K562 (cell line): ENCODE measurements at regions not wholly inside any gene's neighbourhood (a gene's known extent, or its start where the extent isn't known, plus 50 kb on each side); places are given as distances from the start of the nearest gene placed in this dataset.
A peak's percentile ranks its signal among the peaks of the same experiment; 100 is the strongest.

ENCODE experiments used
- ATAC-seq: fragments of 200-7000 bp; cut with Tn5 transposase; 3 replicates; pipeline ENCODE4 v1.9.1; 2020; ENCODE audit warnings: moderate library complexity
- BruUV-seq: library from RNA; stranded (reverse); fragments of 400-500 nt; replicated peaks from 2 replicates; lab custom pipeline; 2021; lab: Mats Ljungman, UMichigan
- CTCF ChIA-PET: fragments of 300-600 bp; formaldehyde crosslinking; extraction: SDS; loops from one replicate; lab custom pipeline; 2021; ENCODE audit warnings: low intra/inter-chr PET ratio; lab: Yijun Ruan, JAX
- POLR2A ChIA-PET: fragments of 300-600, 350-650 bp; sonication (Branson Sonifier 250); formaldehyde crosslinking; extraction: SDS; loops from one replicate; lab custom pipeline; 2021; ENCODE audit warnings: antibody characterized with exemption, inconsistent platforms; lab: Yijun Ruan, JAX
- DNase-seq, 4 experiments: peaks; one replicate each; pipeline versions ENCODE4 v3.0.0 to v3.0.0-alpha.2; 2011 to 2018; ENCODE audit warnings: low spot score in 3 of 4, mixed read lengths in 3 of 4; ENCODE audit errors: extremely low read depth in 1 of 4
- FAIRE-seq: peaks from 2 replicates; lab custom pipeline; 2011; peaks lifted over from hg19 to GRCh38; lab: Jason Lieb, UNC
- H2AFZ ChIP-seq: 2 replicates; pipeline ENCODE4 v1.6.0; 2011; ENCODE audit warnings: low read depth, low read length, control low read depth, inconsistent platforms
- H3K27ac ChIP-seq: fragments of 200-600 bp; 3 replicates; pipeline ENCODE4 v1.8.0; 2011; ENCODE audit warnings: low read depth, mild to moderate bottlenecking, control low read depth, inconsistent platforms, low read length, moderate library complexity, mixed read lengths; ENCODE audit errors: extremely low read depth
- H3K27me3 ChIP-seq, 2 experiments: fragments of 300-600 bp in 1 of 2; 2 replicates in 1 of 2; 3 replicates in 1 of 2; pipeline versions ENCODE4 v1.6.0 to v1.8.0; 2011; ENCODE audit warnings: inconsistent platforms in 2 of 2, low read length in 2 of 2, mild to moderate bottlenecking in 1 of 2, mixed read lengths in 1 of 2, moderate library complexity in 1 of 2; ENCODE audit not compliant: control insufficient read depth in 2 of 2, insufficient read depth in 2 of 2
- H3K36me3 ChIP-seq: fragments of 300-600 bp; 3 replicates; pipeline ENCODE4 v1.8.0; 2011; ENCODE audit warnings: mild to moderate bottlenecking, low read length, inconsistent platforms; ENCODE audit not compliant: control insufficient read depth, insufficient read depth
- H3K4me1 ChIP-seq, 2 experiments: fragments of 200-600 bp in 1 of 2; replicated peaks in 1 of 2; 2 replicates in 1 of 2; 3 replicates in 1 of 2; pipeline versions ENCODE4 v1.5.1 to v1.8.0; 2011; ENCODE audit warnings: inconsistent platforms in 2 of 2, low read length in 2 of 2, mild to moderate bottlenecking in 1 of 2, mixed read lengths in 1 of 2, moderate library complexity in 1 of 2; ENCODE audit not compliant: control insufficient read depth in 2 of 2, insufficient read depth in 2 of 2
- H3K4me2 ChIP-seq: 2 replicates; pipeline ENCODE4 v1.6.1; 2011; ENCODE audit warnings: low read length, control low read depth, inconsistent platforms, mixed read lengths; ENCODE audit not compliant: insufficient read depth
- H3K4me3 ChIP-seq: fragments of 200-600 bp; sonication (generic), shearing (Covaris generic); 2 replicates; pipeline ENCODE4 v1.5.1; 2016; ENCODE audit warnings: control low read depth, inconsistent platforms
- H3K79me2 ChIP-seq: fragments of 200-600 bp; 3 replicates; pipeline ENCODE4 v1.8.0; 2011; ENCODE audit warnings: low read length, inconsistent platforms; ENCODE audit not compliant: control insufficient read depth, insufficient read depth
- H3K9ac ChIP-seq, 2 experiments: 2 replicates each; pipeline versions ENCODE4 v1.6.0 to v1.6.1; 2011; ENCODE audit warnings: low read depth in 2 of 2, low read length in 2 of 2, control low read depth in 1 of 2, inconsistent platforms in 1 of 2, mild to moderate bottlenecking in 1 of 2, mixed read lengths in 1 of 2; ENCODE audit not compliant: insufficient read depth in 1 of 2
- H3K9me1 ChIP-seq: one replicate; pipeline ENCODE4 v1.6.0; 2011; ENCODE audit warnings: inconsistent platforms, mild to moderate bottlenecking, low read length, moderate library complexity; ENCODE audit not compliant: control insufficient read depth, insufficient read depth
- H3K9me3 ChIP-seq: replicated peaks from 2 replicates; pipeline ENCODE4 v1.5.1; 2011; ENCODE audit warnings: low read depth, low read length, inconsistent platforms; ENCODE audit not compliant: control insufficient read depth, insufficient read depth
- H4K20me1 ChIP-seq: replicated peaks from 2 replicates; pipeline ENCODE4 v1.6.1; 2011; ENCODE audit warnings: low read length, inconsistent platforms, mixed read lengths; ENCODE audit not compliant: control insufficient read depth, insufficient read depth
- CHCHD3 ChIP-seq: fragments of 250-450 bp; sonication (Bioruptor Pico); IDR thresholded peaks from 2 replicates; pipeline ENCODE4 v2.1.2; 2022; ENCODE audit warnings: mild to moderate bottlenecking
- KAT2B ChIP-seq: IDR thresholded peaks from one replicate; pipeline ENCODE4 v1.6.1; 2012; ENCODE audit warnings: low read depth, mild to moderate bottlenecking, control low read depth, inconsistent platforms, low read length, moderate library complexity
- MLLT1 ChIP-seq, 2 experiments: fragments of 450-650 bp; IDR thresholded peaks; 2 replicates each; pipeline ENCODE4 v1.6.1; 2016
- ZBTB7A ChIP-seq: IDR thresholded peaks from 2 replicates; pipeline ENCODE4 v1.6.1; 2011; ENCODE audit warnings: low read depth, mild to moderate bottlenecking, low read length, moderate library complexity, borderline replicate concordance; ENCODE audit not compliant: control insufficient read depth
- ZNF75A ChIP-seq: fragments of 450-650 bp; formaldehyde crosslinking; IDR thresholded peaks from 2 replicates; pipeline ENCODE4 v1.4.0; 2020; ENCODE audit warnings: mild to moderate bottlenecking
- ZNF780A ChIP-seq: fragments of 250-450 bp; sonication (Bioruptor Pico); IDR thresholded peaks from 2 replicates; pipeline ENCODE4 v1.5.0; 2021; ENCODE audit warnings: mild to moderate bottlenecking
- WGBS: fragments of 100-300 bp; shearing (Covaris generic); methylation state at CpG from one replicate; pipeline ENCODE4 v1.1.6; 2016; ENCODE audit warnings: low coverage, mixed read lengths; ENCODE audit not compliant: insufficient coverage; ENCODE audit errors: missing lambda C conversion rate; 5-methylcytosine and 5-hydroxymethylcytosine counted together
- in situ Hi-C: fragments of 300-500 bp; cut with MboI; formaldehyde crosslinking; loops from 4 replicates; pipeline ENCODE4 v1.15.0; 2018; ENCODE audit warnings: inconsistent platforms, mixed read lengths
- intact Hi-C: fragments of 100-400 bp; cut with micrococcal nuclease; formaldehyde crosslinking; loops from 2 replicates; pipeline ENCODE4 v1.14.2; 2022
- TF ChIP-seq, protein P1 (sequence below): fragments of 450-650 bp; conservative IDR thresholded peaks from 2 replicates; pipeline ENCODE4 v1.6.1; 2016; ENCODE audit warnings: missing genetic modification characterization, low read depth, mild to moderate bottlenecking, control low read depth, missing compliant biosample characterization
- TF ChIP-seq, protein P2 (sequence below), 3 experiments: IDR thresholded peaks in 2 of 3; conservative IDR thresholded peaks in 1 of 3; 2 replicates each; pipeline ENCODE4 v1.5.1; 2011 to 2012; ENCODE audit warnings: low read length in 3 of 3, mild to moderate bottlenecking in 3 of 3, control low read depth in 2 of 3, improper control_type of control experiment in 1 of 3, inconsistent platforms in 1 of 3, low read depth in 1 of 3, mixed read lengths in 1 of 3, moderate library complexity in 1 of 3; ENCODE audit not compliant: insufficient read depth in 2 of 3
- TF ChIP-seq, protein P3 (sequence below): sonication (generic); formaldehyde crosslinking; IDR thresholded peaks from 2 replicates; pipeline ENCODE4 v1.8.1; 2023; ENCODE audit warnings: missing genetic modification reagents, mild to moderate bottlenecking, borderline replicate concordance

DNA sequence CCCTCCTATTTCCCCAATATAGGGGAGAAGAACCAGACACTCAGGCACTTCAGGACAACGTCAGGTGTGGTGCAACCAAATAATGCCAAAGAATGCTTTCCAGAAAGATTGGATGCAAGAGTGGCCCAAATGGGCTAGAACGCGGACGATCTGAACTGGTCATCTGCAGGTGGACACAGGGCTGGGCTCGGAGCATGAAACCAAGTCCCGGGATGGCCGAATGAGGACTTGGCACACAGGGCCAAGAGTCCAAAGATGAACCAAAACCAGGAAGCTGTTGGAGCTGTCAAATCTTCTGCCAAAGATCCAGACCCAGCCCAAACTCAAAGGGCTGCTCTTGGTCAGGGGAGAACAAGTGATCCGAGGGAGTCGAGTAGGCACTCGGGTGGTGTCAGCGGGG is 143.9 kb upstream of the ARID1B start (continued):
- TF ChIP-seq ZBTB7A (no peak), ZNF75A (no peak)
- TF ChIP-seq, protein P1, sequence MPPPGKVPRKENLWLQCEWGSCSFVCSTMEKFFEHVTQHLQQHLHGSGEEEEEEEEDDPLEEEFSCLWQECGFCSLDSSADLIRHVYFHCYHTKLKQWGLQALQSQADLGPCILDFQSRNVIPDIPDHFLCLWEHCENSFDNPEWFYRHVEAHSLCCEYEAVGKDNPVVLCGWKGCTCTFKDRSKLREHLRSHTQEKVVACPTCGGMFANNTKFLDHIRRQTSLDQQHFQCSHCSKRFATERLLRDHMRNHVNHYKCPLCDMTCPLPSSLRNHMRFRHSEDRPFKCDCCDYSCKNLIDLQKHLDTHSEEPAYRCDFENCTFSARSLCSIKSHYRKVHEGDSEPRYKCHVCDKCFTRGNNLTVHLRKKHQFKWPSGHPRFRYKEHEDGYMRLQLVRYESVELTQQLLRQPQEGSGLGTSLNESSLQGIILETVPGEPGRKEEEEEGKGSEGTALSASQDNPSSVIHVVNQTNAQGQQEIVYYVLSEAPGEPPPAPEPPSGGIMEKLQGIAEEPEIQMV (tag) = no peak
- TF ChIP-seq, protein P2, sequence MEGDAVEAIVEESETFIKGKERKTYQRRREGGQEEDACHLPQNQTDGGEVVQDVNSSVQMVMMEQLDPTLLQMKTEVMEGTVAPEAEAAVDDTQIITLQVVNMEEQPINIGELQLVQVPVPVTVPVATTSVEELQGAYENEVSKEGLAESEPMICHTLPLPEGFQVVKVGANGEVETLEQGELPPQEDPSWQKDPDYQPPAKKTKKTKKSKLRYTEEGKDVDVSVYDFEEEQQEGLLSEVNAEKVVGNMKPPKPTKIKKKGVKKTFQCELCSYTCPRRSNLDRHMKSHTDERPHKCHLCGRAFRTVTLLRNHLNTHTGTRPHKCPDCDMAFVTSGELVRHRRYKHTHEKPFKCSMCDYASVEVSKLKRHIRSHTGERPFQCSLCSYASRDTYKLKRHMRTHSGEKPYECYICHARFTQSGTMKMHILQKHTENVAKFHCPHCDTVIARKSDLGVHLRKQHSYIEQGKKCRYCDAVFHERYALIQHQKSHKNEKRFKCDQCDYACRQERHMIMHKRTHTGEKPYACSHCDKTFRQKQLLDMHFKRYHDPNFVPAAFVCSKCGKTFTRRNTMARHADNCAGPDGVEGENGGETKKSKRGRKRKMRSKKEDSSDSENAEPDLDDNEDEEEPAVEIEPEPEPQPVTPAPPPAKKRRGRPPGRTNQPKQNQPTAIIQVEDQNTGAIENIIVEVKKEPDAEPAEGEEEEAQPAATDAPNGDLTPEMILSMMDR (IDR thresholded peaks at IDR 0.05 in 2 of 3, conservative IDR thresholded peaks at IDR 0.05 in 1 of 3; ENCODE audit: insufficient read depth in 2 of 3, low read depth in 1 of 3, low read length in 3 of 3) = no peak

GRCh38 chr6:156630613-156631302 is 146.4 kb upstream of the ARID1B start:
- in situ Hi-C loops (no loop called here), intact Hi-C loops (no loop called here)
- no peak for FAIRE-seq
- Histone ChIP-seq H3K9me1 (no peaks in the 10 kb centered on the region), H4K20me1 (no peaks in the 10 kb centered on the region), H3K9ac (0 out of 4 replicates have a peak overlapping the region, but pooled peaks of 1 of the 2 experiments have one; percentile 15), H3K36me3 (no peaks in the 10 kb centered on the region), H3K79me2 (no peaks in the 10 kb centered on the region), H3K9me3 (no peaks in the 10 kb centered on the region), H2AFZ (no peak overlapping the region), H3K27ac (no peak overlapping the region), H3K4me3 (no peak overlapping the region), H3K4me2 (no peak overlapping the region), H3K4me1 (peaks cover 0 to 5% of the 10 kb centered on the region in 2 experiments; a peak in 1 of 5 replicates), H3K27me3 (peaks cover 26 to 38% of the 10 kb centered on the region in 2 experiments)
- no peak; the same call in 1 of the 3 replicates for ATAC-seq
- CTCF ChIA-PET = no interaction called here
- POLR2A ChIA-PET = interaction anchor here (0.5 kb wide), 1 partner anchor 324 kb away, joined by 3 read pairs; no protein-coding TSS in a partner anchor
- BruUV-seq = no TSS peak
- no peak for DNase-seq
- 5% methylated on average over 36 of the region's 36 CpGs for WGBS
- TF ChIP-seq, protein P3, sequence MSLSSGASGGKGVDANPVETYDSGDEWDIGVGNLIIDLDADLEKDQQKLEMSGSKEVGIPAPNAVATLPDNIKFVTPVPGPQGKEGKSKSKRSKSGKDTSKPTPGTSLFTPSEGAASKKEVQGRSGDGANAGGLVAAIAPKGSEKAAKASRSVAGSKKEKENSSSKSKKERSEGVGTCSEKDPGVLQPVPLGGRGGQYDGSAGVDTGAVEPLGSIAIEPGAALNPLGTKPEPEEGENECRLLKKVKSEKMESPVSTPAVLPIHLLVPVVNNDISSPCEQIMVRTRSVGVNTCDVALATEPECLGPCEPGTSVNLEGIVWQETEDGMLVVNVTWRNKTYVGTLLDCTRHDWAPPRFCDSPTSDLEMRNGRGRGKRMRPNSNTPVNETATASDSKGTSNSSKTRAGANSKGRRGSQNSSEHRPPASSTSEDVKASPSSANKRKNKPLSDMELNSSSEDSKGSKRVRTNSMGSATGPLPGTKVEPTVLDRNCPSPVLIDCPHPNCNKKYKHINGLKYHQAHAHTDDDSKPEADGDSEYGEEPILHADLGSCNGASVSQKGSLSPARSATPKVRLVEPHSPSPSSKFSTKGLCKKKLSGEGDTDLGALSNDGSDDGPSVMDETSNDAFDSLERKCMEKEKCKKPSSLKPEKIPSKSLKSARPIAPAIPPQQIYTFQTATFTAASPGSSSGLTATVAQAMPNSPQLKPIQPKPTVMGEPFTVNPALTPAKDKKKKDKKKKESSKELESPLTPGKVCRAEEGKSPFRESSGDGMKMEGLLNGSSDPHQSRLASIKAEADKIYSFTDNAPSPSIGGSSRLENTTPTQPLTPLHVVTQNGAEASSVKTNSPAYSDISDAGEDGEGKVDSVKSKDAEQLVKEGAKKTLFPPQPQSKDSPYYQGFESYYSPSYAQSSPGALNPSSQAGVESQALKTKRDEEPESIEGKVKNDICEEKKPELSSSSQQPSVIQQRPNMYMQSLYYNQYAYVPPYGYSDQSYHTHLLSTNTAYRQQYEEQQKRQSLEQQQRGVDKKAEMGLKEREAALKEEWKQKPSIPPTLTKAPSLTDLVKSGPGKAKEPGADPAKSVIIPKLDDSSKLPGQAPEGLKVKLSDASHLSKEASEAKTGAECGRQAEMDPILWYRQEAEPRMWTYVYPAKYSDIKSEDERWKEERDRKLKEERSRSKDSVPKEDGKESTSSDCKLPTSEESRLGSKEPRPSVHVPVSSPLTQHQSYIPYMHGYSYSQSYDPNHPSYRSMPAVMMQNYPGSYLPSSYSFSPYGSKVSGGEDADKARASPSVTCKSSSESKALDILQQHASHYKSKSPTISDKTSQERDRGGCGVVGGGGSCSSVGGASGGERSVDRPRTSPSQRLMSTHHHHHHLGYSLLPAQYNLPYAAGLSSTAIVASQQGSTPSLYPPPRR (CRISPR knock-in tag) = no peak
- TF ChIP-seq ZNF780A (CRISPR knock-in tag) (no peak), KAT2B (no peak), CHCHD3 (CRISPR knock-in tag) (no peak), MLLT1 (IDR thresholded peaks at IDR 0.05) (no peak)
